GM23338 (cell line): ENCODE measurements at regions not wholly inside any gene's neighbourhood (a gene's known extent, or its start where the extent isn't known, plus 50 kb on each side); places are given as distances from the start of the nearest gene placed in this dataset.
"Not testable (repeated sequence)": the region's sequence is repeated elsewhere in the genome, so short reads cannot be mapped to it uniquely, and the experiment has no call there.

Source experiments
- ATAC-seq: fragments of 200-7000 bp; cut with Tn5 transposase; 3 replicates; pipeline ENCODE4 v1.9.1; 2020
- DNase-seq: peaks from one replicate; pipeline ENCODE4 v3.0.0-alpha.2; 2015; ENCODE audit warnings: low spot score
- H2AFZ ChIP-seq: fragments of 200-600 bp; sonication (generic); 2 replicates; pipeline ENCODE4 v1.8.0; 2016; ENCODE audit warnings: antibody characterized with exemption, mild to moderate bottlenecking, moderate library complexity
- H3F3A ChIP-seq: fragments of 200-600 bp; sonication (generic); replicated peaks from 2 replicates; pipeline ENCODE4 v1.8.0; 2017; ENCODE audit warnings: antibody characterized with exemption, mixed run types, low read depth
- H3K27ac ChIP-seq: fragments of 200-600 bp; sonication (generic); 2 replicates; pipeline ENCODE4 v1.6.1; 2016; ENCODE audit warnings: low read depth
- H3K27me3 ChIP-seq: fragments of 200-600 bp; sonication (generic); 2 replicates; pipeline ENCODE4 v1.8.0; 2016; ENCODE audit warnings: mild to moderate bottlenecking, mixed run types, moderate library complexity; ENCODE audit not compliant: insufficient read depth
- H3K36me3 ChIP-seq: fragments of 200-600 bp; sonication (generic); 2 replicates; pipeline ENCODE4 v1.8.0; 2016; ENCODE audit warnings: mild to moderate bottlenecking; ENCODE audit not compliant: insufficient read depth
- H3K4me1 ChIP-seq: fragments of 200-600 bp; sonication (generic); 2 replicates; pipeline ENCODE4 v1.8.0; 2016; ENCODE audit warnings: mild to moderate bottlenecking, moderate library complexity; ENCODE audit not compliant: insufficient read depth
- H3K4me2 ChIP-seq: fragments of 200-600 bp; sonication (generic); 2 replicates; pipeline ENCODE4 v1.7.1; 2017; ENCODE audit warnings: mixed run types
- H3K4me3 ChIP-seq: fragments of 200-600 bp; sonication (generic); 2 replicates; pipeline ENCODE4 v1.6.1; 2016; ENCODE audit warnings: mixed run types
- H3K79me2 ChIP-seq: fragments of 200-600 bp; sonication (generic); replicated peaks from 2 replicates; pipeline ENCODE4 v1.8.0; 2017; ENCODE audit warnings: mild to moderate bottlenecking; ENCODE audit not compliant: insufficient read depth
- H3K9me2 ChIP-seq: fragments of 200-600 bp; sonication (generic); 2 replicates; pipeline ENCODE4 v1.8.0; 2017; ENCODE audit not compliant: insufficient read depth
- H4K20me1 ChIP-seq: fragments of 200-600 bp; sonication (generic); replicated peaks from 2 replicates; pipeline ENCODE4 v1.8.0; 2017; ENCODE audit warnings: mild to moderate bottlenecking; ENCODE audit not compliant: insufficient read depth
- H3K27ac Mint-ChIP-seq: 2 replicates; pipeline ENCODE4 v1.8.0; 2020; ENCODE audit warnings: inconsistent platforms, mild to moderate bottlenecking, moderate library complexity, mixed read lengths
- H3K27me3 Mint-ChIP-seq: 3 replicates; pipeline ENCODE4 v1.8.0; 2022; ENCODE audit warnings: low read depth, mild to moderate bottlenecking, moderate library complexity, mixed read lengths, inconsistent platforms; ENCODE audit not compliant: insufficient read depth, poor library complexity
- H3K36me3 Mint-ChIP-seq: 3 replicates; pipeline ENCODE4 v1.8.0; 2021; ENCODE audit warnings: low read depth, mild to moderate bottlenecking, inconsistent platforms, moderate library complexity, mixed read lengths
- H3K4me1 Mint-ChIP-seq: 3 replicates; pipeline ENCODE4 v1.8.0; 2020; ENCODE audit warnings: mild to moderate bottlenecking, inconsistent platforms, mixed read lengths
- H3K4me3 Mint-ChIP-seq: 3 replicates; pipeline ENCODE4 v1.8.0; 2021; ENCODE audit warnings: moderate library complexity, mild to moderate bottlenecking, inconsistent platforms, mixed read lengths
- H3K9me3 Mint-ChIP-seq: 3 replicates; pipeline ENCODE4 v1.8.0; 2020; ENCODE audit warnings: moderate library complexity, mild to moderate bottlenecking, inconsistent platforms, mixed read lengths
- CTCF ChIP-seq, 2 experiments: fragments of 200-600 bp in 1 of 2; sonication (generic) in 1 of 2; conservative IDR thresholded peaks; 2 replicates each; pipeline versions ENCODE4 v1.5.1 to v1.6.1; 2016 to 2017; ENCODE audit warnings: antibody characterized with exemption in 2 of 2, low read depth in 2 of 2, mild to moderate bottlenecking in 2 of 2, moderate library complexity in 1 of 2
- TF ChIP-seq, protein P1 (sequence below): IDR thresholded peaks from one replicate; pipeline ENCODE4 v1.6.1; 2018; ENCODE audit warnings: antibody characterized with exemption; ENCODE audit not compliant: unreplicated experiment

- not testable (repeated sequence) for H3K27me3 Mint-ChIP-seq, H4K20me1 ChIP-seq, H3K27ac Mint-ChIP-seq, H3K27me3 ChIP-seq, H3K9me3 Mint-ChIP-seq, H3K4me3 ChIP-seq, H2AFZ ChIP-seq, H3K79me2 ChIP-seq, H3K27ac ChIP-seq, H3K36me3 ChIP-seq, H3K9me2 ChIP-seq, H3F3A ChIP-seq, H3K36me3 Mint-ChIP-seq, H3K4me3 Mint-ChIP-seq, DNase-seq
- Histone ChIP-seq H3K4me1 (peaks cover 14% of the 10 kb centered on the region; the same call in 1 of the 2 replicates), H3K4me2 (0 out of 2 replicates have a peak overlapping the region, but pooled peaks have one; percentile 33)
- ATAC-seq: peak; percentile 7
- H3K4me1 Mint-ChIP-seq: peaks cover 34% of the 10 kb centered on the region
- peak; percentile 47 to 54 for TF ChIP-seq CTCF (conservative IDR thresholded peaks at IDR 0.05; ENCODE audit: low read depth in 2 of 2)
- TF ChIP-seq, protein P1, sequence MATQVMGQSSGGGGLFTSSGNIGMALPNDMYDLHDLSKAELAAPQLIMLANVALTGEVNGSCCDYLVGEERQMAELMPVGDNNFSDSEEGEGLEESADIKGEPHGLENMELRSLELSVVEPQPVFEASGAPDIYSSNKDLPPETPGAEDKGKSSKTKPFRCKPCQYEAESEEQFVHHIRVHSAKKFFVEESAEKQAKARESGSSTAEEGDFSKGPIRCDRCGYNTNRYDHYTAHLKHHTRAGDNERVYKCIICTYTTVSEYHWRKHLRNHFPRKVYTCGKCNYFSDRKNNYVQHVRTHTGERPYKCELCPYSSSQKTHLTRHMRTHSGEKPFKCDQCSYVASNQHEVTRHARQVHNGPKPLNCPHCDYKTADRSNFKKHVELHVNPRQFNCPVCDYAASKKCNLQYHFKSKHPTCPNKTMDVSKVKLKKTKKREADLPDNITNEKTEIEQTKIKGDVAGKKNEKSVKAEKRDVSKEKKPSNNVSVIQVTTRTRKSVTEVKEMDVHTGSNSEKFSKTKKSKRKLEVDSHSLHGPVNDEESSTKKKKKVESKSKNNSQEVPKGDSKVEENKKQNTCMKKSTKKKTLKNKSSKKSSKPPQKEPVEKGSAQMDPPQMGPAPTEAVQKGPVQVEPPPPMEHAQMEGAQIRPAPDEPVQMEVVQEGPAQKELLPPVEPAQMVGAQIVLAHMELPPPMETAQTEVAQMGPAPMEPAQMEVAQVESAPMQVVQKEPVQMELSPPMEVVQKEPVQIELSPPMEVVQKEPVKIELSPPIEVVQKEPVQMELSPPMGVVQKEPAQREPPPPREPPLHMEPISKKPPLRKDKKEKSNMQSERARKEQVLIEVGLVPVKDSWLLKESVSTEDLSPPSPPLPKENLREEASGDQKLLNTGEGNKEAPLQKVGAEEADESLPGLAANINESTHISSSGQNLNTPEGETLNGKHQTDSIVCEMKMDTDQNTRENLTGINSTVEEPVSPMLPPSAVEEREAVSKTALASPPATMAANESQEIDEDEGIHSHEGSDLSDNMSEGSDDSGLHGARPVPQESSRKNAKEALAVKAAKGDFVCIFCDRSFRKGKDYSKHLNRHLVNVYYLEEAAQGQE: peak; percentile 30
These were observed 87.2 kb upstream of the SFSWAP start for GRCh38 chr12:131623404-131624368.

- not testable (repeated sequence) for H3K9me2 ChIP-seq, H3F3A ChIP-seq, H3K36me3 Mint-ChIP-seq, H3K36me3 ChIP-seq, H3K79me2 ChIP-seq, H4K20me1 ChIP-seq, H2AFZ ChIP-seq, H3K27me3 Mint-ChIP-seq, DNase-seq, H3K9me3 Mint-ChIP-seq, H3K27ac ChIP-seq, H3K27me3 ChIP-seq
- Histone ChIP-seq H3K4me2 (peak overlapping the region; percentile 33; the same call in 1 of the 2 replicates), H3K4me1 (peaks cover 14% of the 10 kb centered on the region; the same call in 1 of the 2 replicates), H3K4me3 (0 out of 2 replicates have a peak overlapping the region, but pooled peaks have one; percentile 5)
- peak; percentile 2; the same call in 2 of the 3 replicates for ATAC-seq
- H3K27ac Mint-ChIP-seq: peak overlapping the region; percentile 85
- H3K4me3 Mint-ChIP-seq: peak overlapping the region; percentile 38; the same call in 2 of the 3 replicates
- H3K4me1 Mint-ChIP-seq: peaks cover 30% of the 10 kb centered on the region
These were observed 86.5 kb upstream of the SFSWAP start for GRCh38 chr12:131624369-131624739.

DNA sequence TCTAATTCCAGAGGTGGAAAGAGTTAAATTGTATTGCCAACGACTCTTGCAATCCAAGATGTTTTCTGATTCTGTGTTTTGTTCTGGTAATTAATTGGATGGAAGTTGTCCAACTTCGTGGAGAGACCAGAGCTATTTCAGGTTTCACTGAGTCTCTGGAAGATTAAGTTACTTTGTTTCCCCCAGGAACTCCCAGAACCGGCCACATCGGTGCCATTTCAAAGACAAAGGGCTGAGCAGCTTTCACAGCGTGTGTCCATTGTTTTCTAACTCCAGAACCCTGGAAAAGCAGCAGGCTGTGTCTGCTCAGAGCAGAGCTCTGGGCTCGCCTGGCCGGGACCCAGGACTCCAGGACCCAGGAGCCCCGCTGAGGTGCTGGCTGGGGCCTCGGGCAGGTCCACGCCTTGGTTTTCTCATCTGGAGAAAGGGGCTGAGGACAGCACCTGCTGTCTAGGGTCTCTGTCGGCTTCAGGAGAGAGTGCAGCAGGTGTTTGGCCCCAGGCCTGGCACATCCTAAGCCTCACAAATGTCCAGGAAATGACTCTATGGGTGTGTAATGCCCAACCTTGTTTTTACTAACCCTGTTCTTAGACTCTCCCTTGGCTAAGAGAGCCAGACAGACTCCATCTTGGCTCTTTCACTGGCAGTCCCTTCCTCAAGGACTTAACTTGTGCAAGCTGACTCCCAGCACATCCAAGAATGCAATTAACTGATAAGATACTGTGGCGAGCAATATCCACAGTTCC, 86.0 kb upstream of the SFSWAP start:
- peak; percentile 69 for ATAC-seq

GRCh38 chr12:131625966-131626722, 84.7 kb upstream of the SFSWAP start:
- H2AFZ ChIP-seq, H3K4me3 ChIP-seq, H3K9me3 Mint-ChIP-seq, H3K36me3 ChIP-seq, ATAC-seq, H3K27ac Mint-ChIP-seq, DNase-seq, H3K27me3 ChIP-seq, H3F3A ChIP-seq, H3K27ac ChIP-seq, H3K9me2 ChIP-seq, H3K36me3 Mint-ChIP-seq, H4K20me1 ChIP-seq, H3K79me2 ChIP-seq, H3K4me3 Mint-ChIP-seq, H3K27me3 Mint-ChIP-seq: not testable (repeated sequence)
- Histone ChIP-seq H3K4me2 (0 out of 2 replicates have a peak overlapping the region, but pooled peaks have one; percentile 33), H3K4me1 (peaks cover 14% of the 10 kb centered on the region; the same call in 1 of the 2 replicates)
- peaks cover 26% of the 10 kb centered on the region for H3K4me1 Mint-ChIP-seq

More for the DNA sequence above, 86.0 kb upstream of the SFSWAP start:
- H3K27me3 ChIP-seq, H3K9me2 ChIP-seq, H3K36me3 ChIP-seq, H3K79me2 ChIP-seq, H3K9me3 Mint-ChIP-seq, H3K27ac ChIP-seq, H4K20me1 ChIP-seq, H3K36me3 Mint-ChIP-seq, H3F3A ChIP-seq, H3K27me3 Mint-ChIP-seq, H2AFZ ChIP-seq: not testable (repeated sequence)
- H3K4me1 ChIP-seq: peaks cover 14% of the 10 kb centered on the region; the same call in 1 of the 2 replicates
- peak overlapping the region; percentile 33; the same call in 1 of the 2 replicates for H3K4me2 ChIP-seq
- Mint-ChIP-seq H3K4me1 (peaks cover 30% of the 10 kb centered on the region), H3K27ac (peak overlapping the region; percentile 85), H3K4me3 (peak overlapping the region; percentile 38; the same call in 2 of the 3 replicates)
- peak; percentile 41 for DNase-seq
- H3K4me3 ChIP-seq: 0 out of 2 replicates have a peak overlapping the region, but pooled peaks have one; percentile 5
